GM12878 (cell line): ENCODE measurements at regions not wholly inside any gene's neighbourhood (a gene's known extent, or its start where the extent isn't known, plus 50 kb on each side); places are given as distances from the start of the nearest gene placed in this dataset.

Experiments
- IKZF2 ChIP-seq, 2 experiments: fragments of 450-650 bp; IDR thresholded peaks; 2 replicates each; pipeline ENCODE4 v1.6.1; 2017; ENCODE audit warnings: mild to moderate bottlenecking in 2 of 2, moderate library complexity in 2 of 2
- POLR2A ChIP-seq: IDR thresholded peaks from 2 replicates; pipeline ENCODE4 v1.6.1; 2011; ENCODE audit warnings: low read depth, mild to moderate bottlenecking, low read length
- POLR2AphosphoS5 ChIP-seq: IDR thresholded peaks from 2 replicates; pipeline ENCODE4 v1.6.1; 2011; ENCODE audit warnings: mild to moderate bottlenecking, low read length, inconsistent platforms
- REST ChIP-seq: IDR thresholded peaks from 2 replicates; pipeline ENCODE4 v1.6.1; 2012; ENCODE audit warnings: mild to moderate bottlenecking, low read depth, low read length
- RFX5 ChIP-seq: IDR thresholded peaks from 2 replicates; pipeline ENCODE4 v1.6.1; 2011; ENCODE audit warnings: low read depth, low read length, improper control_type of control experiment
- TARDBP ChIP-seq: IDR thresholded peaks from 2 replicates; pipeline ENCODE4 v1.6.1; 2016; ENCODE audit warnings: borderline replicate concordance

GRCh38 chr18:25493401-25493800 is 141.4 kb upstream of the ZNF521 start:
- TF ChIP-seq REST (no peak), RFX5 (no peak), TARDBP (no peak), POLR2A (no peak), POLR2AphosphoS5 (no peak), IKZF2 (IDR thresholded peaks at IDR 0.05) (no peak)
